WTC11 (cell line): ENCODE measurements at regions not wholly inside any gene's neighbourhood (a gene's known extent, or its start where the extent isn't known, plus 50 kb on each side); places are given as distances from the start of the nearest gene placed in this dataset.

Source experiments
- ATAC-seq: fragments of 200-7000 bp; cut with Tn5 transposase; 2 replicates; pipeline ENCODE4 v1.10.0; 2021; ENCODE audit warnings: mild to moderate bottlenecking, moderate library complexity
- CTCF ChIA-PET: fragments of 300-600 bp; sonication (Branson Sonifier 250); formaldehyde crosslinking; loops from one replicate; lab custom pipeline; 2021; ENCODE audit warnings: antibody characterized with exemption; lab: Charles Lee
- POLR2A ChIA-PET: fragments of 350-600 bp; sonication (Branson Sonifier 250); formaldehyde crosslinking; loops from one replicate; lab custom pipeline; 2021; ENCODE audit warnings: antibody characterized with exemption; lab: Charles Lee
- DNase-seq: peaks from one replicate; pipeline ENCODE4 v3.0.0; 2021; ENCODE audit warnings: low spot score
- H3K27ac Mint-ChIP-seq: 2 replicates; pipeline ENCODE4 v1.8.0; 2021; ENCODE audit warnings: mixed read lengths
- H3K27me3 Mint-ChIP-seq: 2 replicates; pipeline ENCODE4 v1.8.0; 2021; ENCODE audit warnings: low read depth, mild to moderate bottlenecking, moderate library complexity, mixed read lengths
- H3K36me3 Mint-ChIP-seq: 2 replicates; pipeline ENCODE4 v1.8.0; 2021; ENCODE audit warnings: mixed read lengths
- H3K4me1 Mint-ChIP-seq: 2 replicates; pipeline ENCODE4 v1.8.0; 2022; ENCODE audit warnings: mixed read lengths
- H3K4me3 Mint-ChIP-seq: 2 replicates; pipeline ENCODE4 v1.8.0; 2021; ENCODE audit warnings: mild to moderate bottlenecking, moderate library complexity, mixed read lengths
- H3K9me3 Mint-ChIP-seq: 2 replicates; pipeline ENCODE4 v1.8.0; 2021; ENCODE audit warnings: mixed read lengths
- AFF4 ChIP-seq: sonication (generic); formaldehyde crosslinking; IDR thresholded peaks from 2 replicates; pipeline ENCODE4 v1.8.1; 2023; ENCODE audit warnings: mild to moderate bottlenecking, missing genetic modification reagents, borderline replicate concordance
- CREB1 ChIP-seq: sonication (generic); formaldehyde crosslinking; IDR thresholded peaks from 2 replicates; pipeline ENCODE4 v1.8.0; 2023; ENCODE audit warnings: mild to moderate bottlenecking, missing genetic modification reagents
- ESRRA ChIP-seq: sonication (generic); formaldehyde crosslinking; IDR thresholded peaks from 2 replicates; pipeline ENCODE4 v1.8.1; 2022; ENCODE audit warnings: mild to moderate bottlenecking, missing genetic modification reagents, borderline replicate concordance
- MLX ChIP-seq: sonication (generic); formaldehyde crosslinking; IDR thresholded peaks from 2 replicates; pipeline ENCODE4 v1.8.1; 2023; ENCODE audit warnings: mild to moderate bottlenecking, missing genetic modification reagents, moderate library complexity
- MYBL2 ChIP-seq: sonication (generic); formaldehyde crosslinking; IDR thresholded peaks from 2 replicates; pipeline ENCODE4 v1.8.1; 2023; ENCODE audit warnings: mild to moderate bottlenecking, moderate library complexity, missing genetic modification reagents
- OVOL2 ChIP-seq: fragments of 250-450 bp; sonication (Bioruptor Pico); IDR thresholded peaks from 2 replicates; pipeline ENCODE4 v1.9.0; 2021; ENCODE audit warnings: mild to moderate bottlenecking, borderline replicate concordance
- PRRX2 ChIP-seq: fragments of 250-450 bp; sonication (Bioruptor Pico); IDR thresholded peaks from 2 replicates; pipeline ENCODE4 v1.8.0; 2021; ENCODE audit warnings: mild to moderate bottlenecking
- SMAD3 ChIP-seq: sonication (generic); formaldehyde crosslinking; IDR thresholded peaks from 2 replicates; pipeline ENCODE4 v1.8.0; 2022; ENCODE audit warnings: missing genetic modification reagents, mild to moderate bottlenecking, borderline replicate concordance
- SP1 ChIP-seq: sonication (generic); formaldehyde crosslinking; conservative IDR thresholded peaks from 2 replicates; pipeline ENCODE4 v1.8.1; 2022; ENCODE audit warnings: missing genetic modification reagents
- TEAD1 ChIP-seq: sonication (generic); formaldehyde crosslinking; IDR thresholded peaks from 2 replicates; pipeline ENCODE4 v1.8.0; 2022; ENCODE audit warnings: mild to moderate bottlenecking, missing genetic modification reagents
- TP53 ChIP-seq: sonication (generic); formaldehyde crosslinking; IDR thresholded peaks from 2 replicates; pipeline ENCODE4 v1.8.1; 2023; ENCODE audit warnings: mild to moderate bottlenecking, missing genetic modification reagents
- ZNF138 ChIP-seq: sonication (generic); formaldehyde crosslinking; conservative IDR thresholded peaks from 2 replicates; pipeline ENCODE4 v1.8.1; 2022; ENCODE audit warnings: mild to moderate bottlenecking, moderate library complexity, missing genetic modification reagents
- ZNF232 ChIP-seq: sonication (generic); formaldehyde crosslinking; IDR thresholded peaks from 2 replicates; pipeline ENCODE4 v1.8.0; 2022; ENCODE audit warnings: mild to moderate bottlenecking, missing genetic modification reagents
- ZNF281 ChIP-seq: sonication (generic); formaldehyde crosslinking; IDR thresholded peaks from 2 replicates; pipeline ENCODE4 v1.8.0; 2023; ENCODE audit warnings: mild to moderate bottlenecking, missing genetic modification reagents
- ZNF416 ChIP-seq: fragments of 250-450 bp; sonication (Bioruptor Pico); IDR thresholded peaks from 2 replicates; pipeline ENCODE4 v1.9.0; 2021; ENCODE audit warnings: mild to moderate bottlenecking, inconsistent platforms
- ZNF671 ChIP-seq: fragments of 250-450 bp; sonication (Bioruptor Pico); IDR thresholded peaks from 2 replicates; pipeline ENCODE4 v1.8.0; 2021; ENCODE audit warnings: mild to moderate bottlenecking
- TF ChIP-seq, protein P1 (sequence below): sonication (generic); formaldehyde crosslinking; IDR thresholded peaks from 2 replicates; pipeline ENCODE4 v1.8.1; 2023; ENCODE audit warnings: mild to moderate bottlenecking, missing genetic modification reagents
- TF ChIP-seq, protein P2 (sequence below): fragments of 250-450 bp; sonication (Bioruptor Pico); IDR thresholded peaks from 2 replicates; pipeline ENCODE4 v1.9.0; 2021; ENCODE audit warnings: mild to moderate bottlenecking, borderline replicate concordance
- TF ChIP-seq, protein P3 (sequence below): sonication (generic); formaldehyde crosslinking; IDR thresholded peaks from 2 replicates; pipeline ENCODE4 v1.8.1; 2022; ENCODE audit warnings: mild to moderate bottlenecking, moderate library complexity, missing genetic modification reagents
- TF ChIP-seq, protein P4 (sequence below): sonication (generic); formaldehyde crosslinking; IDR thresholded peaks from 2 replicates; pipeline ENCODE4 v1.8.0; 2022; ENCODE audit warnings: mild to moderate bottlenecking, missing genetic modification reagents

- no peak for TF ChIP-seq ZNF281 (CRISPR knock-in tag)
- TF ChIP-seq TEAD1 (CRISPR knock-in tag), result no peak
- TF ChIP-seq TP53, result no peak
- no peak for TF ChIP-seq CREB1 (CRISPR knock-in tag)
- TF ChIP-seq SMAD3 (CRISPR knock-in tag), result no peak
- TF ChIP-seq, protein P1, sequence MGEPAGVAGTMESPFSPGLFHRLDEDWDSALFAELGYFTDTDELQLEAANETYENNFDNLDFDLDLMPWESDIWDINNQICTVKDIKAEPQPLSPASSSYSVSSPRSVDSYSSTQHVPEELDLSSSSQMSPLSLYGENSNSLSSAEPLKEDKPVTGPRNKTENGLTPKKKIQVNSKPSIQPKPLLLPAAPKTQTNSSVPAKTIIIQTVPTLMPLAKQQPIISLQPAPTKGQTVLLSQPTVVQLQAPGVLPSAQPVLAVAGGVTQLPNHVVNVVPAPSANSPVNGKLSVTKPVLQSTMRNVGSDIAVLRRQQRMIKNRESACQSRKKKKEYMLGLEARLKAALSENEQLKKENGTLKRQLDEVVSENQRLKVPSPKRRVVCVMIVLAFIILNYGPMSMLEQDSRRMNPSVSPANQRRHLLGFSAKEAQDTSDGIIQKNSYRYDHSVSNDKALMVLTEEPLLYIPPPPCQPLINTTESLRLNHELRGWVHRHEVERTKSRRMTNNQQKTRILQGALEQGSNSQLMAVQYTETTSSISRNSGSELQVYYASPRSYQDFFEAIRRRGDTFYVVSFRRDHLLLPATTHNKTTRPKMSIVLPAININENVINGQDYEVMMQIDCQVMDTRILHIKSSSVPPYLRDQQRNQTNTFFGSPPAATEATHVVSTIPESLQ (CRISPR knock-in tag), result no peak
Measured at GRCh38 chr1:11380500-11380899, 98.5 kb upstream of the DISP3 start (continued).

- no peak overlapping the region for H3K27ac Mint-ChIP-seq
- H3K4me1 Mint-ChIP-seq, result peaks cover 31% of the 10 kb centered on the region
- H3K27me3 Mint-ChIP-seq, result no peaks in the 10 kb centered on the region; the same call in none of the 2 replicates
- CTCF ChIA-PET, result interaction anchor here (1.0 kb wide), 1 partner anchor 346 kb away, joined by 3 read pairs; no protein-coding TSS in a partner anchor
- ATAC-seq (no peak), DNase-seq (no peak)
- no peaks in the 10 kb centered on the region for H3K9me3 Mint-ChIP-seq
- H3K4me3 Mint-ChIP-seq, result no peak overlapping the region
- POLR2A ChIA-PET, result no interaction called here
- H3K36me3 Mint-ChIP-seq, result no peaks in the 10 kb centered on the region
- TF ChIP-seq, protein P2, sequence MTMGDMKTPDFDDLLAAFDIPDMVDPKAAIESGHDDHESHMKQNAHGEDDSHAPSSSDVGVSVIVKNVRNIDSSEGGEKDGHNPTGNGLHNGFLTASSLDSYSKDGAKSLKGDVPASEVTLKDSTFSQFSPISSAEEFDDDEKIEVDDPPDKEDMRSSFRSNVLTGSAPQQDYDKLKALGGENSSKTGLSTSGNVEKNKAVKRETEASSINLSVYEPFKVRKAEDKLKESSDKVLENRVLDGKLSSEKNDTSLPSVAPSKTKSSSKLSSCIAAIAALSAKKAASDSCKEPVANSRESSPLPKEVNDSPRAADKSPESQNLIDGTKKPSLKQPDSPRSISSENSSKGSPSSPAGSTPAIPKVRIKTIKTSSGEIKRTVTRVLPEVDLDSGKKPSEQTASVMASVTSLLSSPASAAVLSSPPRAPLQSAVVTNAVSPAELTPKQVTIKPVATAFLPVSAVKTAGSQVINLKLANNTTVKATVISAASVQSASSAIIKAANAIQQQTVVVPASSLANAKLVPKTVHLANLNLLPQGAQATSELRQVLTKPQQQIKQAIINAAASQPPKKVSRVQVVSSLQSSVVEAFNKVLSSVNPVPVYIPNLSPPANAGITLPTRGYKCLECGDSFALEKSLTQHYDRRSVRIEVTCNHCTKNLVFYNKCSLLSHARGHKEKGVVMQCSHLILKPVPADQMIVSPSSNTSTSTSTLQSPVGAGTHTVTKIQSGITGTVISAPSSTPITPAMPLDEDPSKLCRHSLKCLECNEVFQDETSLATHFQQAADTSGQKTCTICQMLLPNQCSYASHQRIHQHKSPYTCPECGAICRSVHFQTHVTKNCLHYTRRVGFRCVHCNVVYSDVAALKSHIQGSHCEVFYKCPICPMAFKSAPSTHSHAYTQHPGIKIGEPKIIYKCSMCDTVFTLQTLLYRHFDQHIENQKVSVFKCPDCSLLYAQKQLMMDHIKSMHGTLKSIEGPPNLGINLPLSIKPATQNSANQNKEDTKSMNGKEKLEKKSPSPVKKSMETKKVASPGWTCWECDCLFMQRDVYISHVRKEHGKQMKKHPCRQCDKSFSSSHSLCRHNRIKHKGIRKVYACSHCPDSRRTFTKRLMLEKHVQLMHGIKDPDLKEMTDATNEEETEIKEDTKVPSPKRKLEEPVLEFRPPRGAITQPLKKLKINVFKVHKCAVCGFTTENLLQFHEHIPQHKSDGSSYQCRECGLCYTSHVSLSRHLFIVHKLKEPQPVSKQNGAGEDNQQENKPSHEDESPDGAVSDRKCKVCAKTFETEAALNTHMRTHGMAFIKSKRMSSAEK (CRISPR knock-in tag), result no peak
- TF ChIP-seq ESRRA (CRISPR knock-in tag) (no peak), SP1 (CRISPR knock-in tag) (no peak), MYBL2 (no peak), ZNF671 (CRISPR knock-in tag) (no peak), ZNF232 (CRISPR knock-in tag) (no peak), PRRX2 (CRISPR knock-in tag) (no peak), MLX (CRISPR knock-in tag) (no peak), AFF4 (CRISPR knock-in tag) (no peak), ZNF416 (no peak), ZNF138 (no peak), OVOL2 (no peak)
- TF ChIP-seq, protein P3, sequence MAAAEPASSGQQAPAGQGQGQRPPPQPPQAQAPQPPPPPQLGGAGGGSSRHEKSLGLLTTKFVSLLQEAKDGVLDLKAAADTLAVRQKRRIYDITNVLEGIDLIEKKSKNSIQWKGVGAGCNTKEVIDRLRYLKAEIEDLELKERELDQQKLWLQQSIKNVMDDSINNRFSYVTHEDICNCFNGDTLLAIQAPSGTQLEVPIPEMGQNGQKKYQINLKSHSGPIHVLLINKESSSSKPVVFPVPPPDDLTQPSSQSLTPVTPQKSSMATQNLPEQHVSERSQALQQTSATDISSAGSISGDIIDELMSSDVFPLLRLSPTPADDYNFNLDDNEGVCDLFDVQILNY (CRISPR knock-in tag), result no peak
- TF ChIP-seq, protein P4, sequence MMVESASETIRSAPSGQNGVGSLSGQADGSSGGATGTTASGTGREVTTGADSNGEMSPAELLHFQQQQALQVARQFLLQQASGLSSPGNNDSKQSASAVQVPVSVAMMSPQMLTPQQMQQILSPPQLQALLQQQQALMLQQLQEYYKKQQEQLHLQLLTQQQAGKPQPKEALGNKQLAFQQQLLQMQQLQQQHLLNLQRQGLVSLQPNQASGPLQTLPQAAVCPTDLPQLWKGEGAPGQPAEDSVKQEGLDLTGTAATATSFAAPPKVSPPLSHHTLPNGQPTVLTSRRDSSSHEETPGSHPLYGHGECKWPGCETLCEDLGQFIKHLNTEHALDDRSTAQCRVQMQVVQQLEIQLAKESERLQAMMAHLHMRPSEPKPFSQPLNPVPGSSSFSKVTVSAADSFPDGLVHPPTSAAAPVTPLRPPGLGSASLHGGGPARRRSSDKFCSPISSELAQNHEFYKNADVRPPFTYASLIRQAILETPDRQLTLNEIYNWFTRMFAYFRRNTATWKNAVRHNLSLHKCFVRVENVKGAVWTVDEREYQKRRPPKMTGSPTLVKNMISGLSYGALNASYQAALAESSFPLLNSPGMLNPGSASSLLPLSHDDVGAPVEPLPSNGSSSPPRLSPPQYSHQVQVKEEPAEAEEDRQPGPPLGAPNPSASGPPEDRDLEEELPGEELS, result no peak
Measured at GRCh38 chr1:11383553-11384169, 95.3 kb upstream of the DISP3 start.
